ENCODE measurements at regions not wholly inside any gene's neighbourhood (a gene's known extent, or its start where the extent isn't known, plus 50 kb on each side); places are given as distances from the start of the nearest gene placed in this dataset.

DNA sequence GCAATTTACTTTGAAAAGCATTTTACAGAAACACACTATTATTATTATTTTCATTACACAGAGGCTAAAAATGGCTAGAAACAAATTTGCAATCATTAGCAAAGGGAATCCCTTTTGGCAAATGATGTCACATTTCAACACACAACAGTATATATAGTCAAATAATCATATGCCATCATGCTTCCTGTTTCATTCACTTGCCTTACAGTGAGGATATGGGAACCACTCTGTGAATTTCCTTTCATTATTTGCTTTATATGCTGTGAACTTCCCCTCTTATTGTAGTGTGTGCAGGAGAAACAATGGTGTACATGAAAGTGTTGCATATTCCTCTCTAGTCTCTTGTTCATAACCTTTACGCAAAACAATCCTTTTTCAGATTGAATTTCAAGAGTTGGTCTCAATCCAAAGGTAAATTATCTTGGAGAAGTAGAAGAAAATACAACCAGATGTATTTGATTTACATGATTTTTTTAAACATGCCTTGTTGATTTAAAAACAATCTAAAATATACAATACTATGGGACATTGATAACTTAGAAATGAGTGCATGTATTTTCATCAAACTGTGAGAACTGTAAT, 657.3 kb downstream of the EFNB2 start:
- Mint-ChIP-seq H3K27me3 (ENCODE audit: insufficient read depth) (peaks cover 3% of the 10 kb centered on the region; the same call in 1 of the 2 replicates), H3K4me3 (no peak overlapping the region), H3K36me3 (ENCODE audit: low read depth) (no peaks in the 10 kb centered on the region), H3K9me3 (no peaks in the 10 kb centered on the region; the same call in 1 of the 2 replicates), H3K27ac (no peak overlapping the region), H3K4me1 (ENCODE audit: low read depth) (no peaks in the 10 kb centered on the region)
- DNase-seq = no peak
- TF ChIP-seq CTCF (IDR thresholded peaks at IDR 0.05) = no peak

DNA sequence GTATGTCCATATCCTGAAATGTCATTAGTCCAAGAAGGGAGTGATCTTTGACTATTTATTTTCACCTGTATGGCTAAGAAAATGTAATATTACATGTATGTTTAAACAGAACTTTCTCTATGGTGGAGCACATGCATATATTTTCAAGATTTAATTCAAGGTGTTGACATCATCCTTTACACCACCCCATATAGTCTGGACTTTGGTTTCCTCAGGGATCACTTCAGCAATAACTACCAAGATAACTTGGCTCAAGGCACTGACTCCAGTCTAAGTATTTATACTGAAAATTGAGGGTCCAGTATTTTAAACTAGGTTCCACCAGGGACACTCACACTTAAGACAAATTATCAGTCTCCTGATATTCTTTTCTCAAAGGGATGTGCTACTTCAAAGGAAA, 660.6 kb downstream of the EFNB2 start:
- Mint-ChIP-seq H3K4me1 (ENCODE audit: low read depth) (no peaks in the 10 kb centered on the region), H3K36me3 (ENCODE audit: low read depth) (no peaks in the 10 kb centered on the region), H3K27me3 (ENCODE audit: insufficient read depth) (peaks cover 6% of the 10 kb centered on the region; the same call in 1 of the 2 replicates), H3K27ac (no peak overlapping the region), H3K4me3 (no peak overlapping the region), H3K9me3 (no peaks in the 10 kb centered on the region; the same call in 1 of the 2 replicates)
- DNase-seq = no peak
- no peak for TF ChIP-seq CTCF (IDR thresholded peaks at IDR 0.05)

DNA sequence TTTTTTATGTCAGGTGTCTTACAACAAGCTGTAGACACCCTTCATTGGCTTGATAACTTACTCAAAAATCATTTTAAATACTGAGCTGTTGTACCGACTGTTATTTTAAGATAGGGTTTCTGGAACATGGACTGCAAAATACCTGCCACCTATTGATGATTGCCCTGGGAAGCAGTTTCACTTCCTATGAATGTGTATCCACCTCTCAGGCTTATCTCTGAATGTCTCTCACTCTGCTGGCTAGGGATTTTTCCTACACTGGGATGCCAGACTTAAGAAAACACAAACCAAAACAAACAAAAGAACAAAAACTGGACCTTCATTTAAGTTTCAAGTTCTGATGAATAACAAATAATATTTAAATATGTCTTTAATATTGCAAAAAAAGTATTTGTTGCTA, 663.7 kb downstream of the EFNB2 start:
- Mint-ChIP-seq H3K27ac (no peak overlapping the region), H3K4me1 (ENCODE audit: low read depth) (no peaks in the 10 kb centered on the region), H3K36me3 (ENCODE audit: low read depth) (no peaks in the 10 kb centered on the region), H3K4me3 (no peak overlapping the region), H3K27me3 (ENCODE audit: insufficient read depth) (peaks cover 2% of the 10 kb centered on the region; the same call in 1 of the 2 replicates), H3K9me3 (no peaks in the 10 kb centered on the region; the same call in 1 of the 2 replicates)
- DNase-seq = no peak
- TF ChIP-seq CTCF (IDR thresholded peaks at IDR 0.05) = no peak

GRCh38 chr13:105871326-105871725, 664.1 kb downstream of the EFNB2 start:
- Mint-ChIP-seq H3K27me3 (ENCODE audit: insufficient read depth) (peaks cover 2% of the 10 kb centered on the region; the same call in 1 of the 2 replicates), H3K4me1 (ENCODE audit: low read depth) (no peaks in the 10 kb centered on the region), H3K4me3 (no peak overlapping the region), H3K27ac (no peak overlapping the region), H3K36me3 (ENCODE audit: low read depth) (no peaks in the 10 kb centered on the region), H3K9me3 (no peaks in the 10 kb centered on the region; the same call in 1 of the 2 replicates)
- TF ChIP-seq CTCF (IDR thresholded peaks at IDR 0.05) = no peak
- no peak for DNase-seq

DNA sequence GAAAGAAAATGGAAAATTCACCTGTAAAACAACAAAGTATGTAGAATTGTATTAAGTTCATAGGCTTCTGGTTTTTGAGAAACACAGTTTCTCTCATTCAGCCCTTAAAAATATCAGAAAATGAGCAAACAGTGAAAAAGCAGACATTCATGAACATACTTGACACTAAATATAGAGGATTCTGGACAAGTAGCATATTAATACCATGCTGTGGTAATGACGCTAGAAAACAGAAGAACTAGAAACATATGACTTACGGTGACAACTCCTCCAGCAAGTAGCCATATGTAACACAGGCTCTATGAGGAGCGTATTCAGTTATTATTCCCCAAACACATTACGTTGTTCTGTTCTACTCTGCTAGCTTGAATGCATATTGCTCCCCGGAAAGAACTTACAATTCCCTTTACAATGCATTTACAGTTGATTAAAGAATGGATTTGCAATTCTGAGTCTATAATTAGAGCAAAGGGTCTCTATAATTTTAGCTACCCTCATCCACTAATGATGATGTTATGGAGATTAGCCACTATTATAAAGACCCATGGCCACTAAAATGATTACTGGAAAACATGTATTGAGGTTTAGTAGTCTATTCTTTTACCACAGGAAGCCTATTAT, 672.1 kb downstream of the EFNB2 start:
- Mint-ChIP-seq H3K27me3 (ENCODE audit: insufficient read depth) (peaks cover 3% of the 10 kb centered on the region; the same call in 1 of the 2 replicates), H3K4me3 (no peak overlapping the region), H3K4me1 (ENCODE audit: low read depth) (no peaks in the 10 kb centered on the region), H3K27ac (no peak overlapping the region), H3K36me3 (ENCODE audit: low read depth) (no peaks in the 10 kb centered on the region), H3K9me3 (peaks cover 4% of the 10 kb centered on the region; the same call in 1 of the 2 replicates)
- DNase-seq = no peak
- no peak for TF ChIP-seq CTCF (IDR thresholded peaks at IDR 0.05)
